Psoas muscle (tissue), 7 donors: ENCODE measurements at regions not wholly inside any gene's neighbourhood (a gene's known extent, or its start where the extent isn't known, plus 50 kb on each side); places are given as distances from the start of the nearest gene placed in this dataset.

ENCODE experiments used
- ATAC-seq, 4 donors: fragments of 200-7000 bp; cut with Tn5 transposase; one replicate each; pipeline ENCODE4 v1.9.1; 2020; ENCODE audit warnings: moderate library complexity in 3 of 4, mild to moderate bottlenecking in 2 of 4
- DNase-seq, 2 donors: peaks; one replicate each; pipeline ENCODE4 v3.0.0-alpha.2; 2020
- H3K27ac ChIP-seq: fragments of 200-600 bp; one replicate; pipeline ENCODE4 v1.8.0; 2022
- H3K27me3 ChIP-seq, 3 donors: fragments of 200-600 bp in 1 of 3; one replicate each; pipeline versions ENCODE4 v1.6.1 to v1.8.0; 2013 to 2022; ENCODE audit warnings: low read length in 2 of 3, mild to moderate bottlenecking in 2 of 3, moderate library complexity in 1 of 3; ENCODE audit not compliant: insufficient read depth in 3 of 3
- H3K36me3 ChIP-seq, 2 donors: fragments of 200-600 bp in 1 of 2; one replicate each; pipeline versions ENCODE4 v1.6.1 to v1.8.0; 2013 to 2022; ENCODE audit warnings: low read depth in 1 of 2, mild to moderate bottlenecking in 1 of 2, moderate library complexity in 1 of 2; ENCODE audit not compliant: insufficient read depth in 1 of 2
- H3K4me1 ChIP-seq: fragments of 200-600 bp; one replicate; pipeline ENCODE4 v1.8.0; 2022
- H3K4me3 ChIP-seq: fragments of 200-600 bp; one replicate; pipeline ENCODE4 v1.8.0; 2022; ENCODE audit warnings: mild to moderate bottlenecking
- H3K9me3 ChIP-seq: fragments of 200-600 bp; one replicate; pipeline ENCODE4 v1.8.0; 2022
- WGBS, 3 donors: extraction: QIAGEN DNeasy Blood & Tissue Kit; methylation state at CpG; one replicate each; pipeline versions ENCODE4 v1.1.6 to v1.1.7; 2013; 5-methylcytosine and 5-hydroxymethylcytosine counted together
- intact Hi-C, 2 donors: fragments of 100-400 bp; cut with DNase I; formaldehyde crosslinking; loops; one replicate each; pipeline versions ENCODE4 v1.11.0 to v1.14.2; 2022
- TF ChIP-seq, protein P1 (sequence below): fragments of 200-600 bp; IDR thresholded peaks from one replicate; pipeline ENCODE4 v1.8.0; 2022; ENCODE audit warnings: antibody characterized with exemption
- donor health status: healthy with polysubstance abuse.
- donor health status: DM: no; HTN: no; CAD: no; lungs with moderate emphysema.
- donor health status: Bipolar disorder and iron deficiency.
- donor health status: healthy.
- donor health status: DM: yes; HTN: yes; CAD: no.
- donor health status: DM: no; HTN: no; CAD: no.
- donor health status: DM: yes; HTN: yes; CAD: no.

DNA sequence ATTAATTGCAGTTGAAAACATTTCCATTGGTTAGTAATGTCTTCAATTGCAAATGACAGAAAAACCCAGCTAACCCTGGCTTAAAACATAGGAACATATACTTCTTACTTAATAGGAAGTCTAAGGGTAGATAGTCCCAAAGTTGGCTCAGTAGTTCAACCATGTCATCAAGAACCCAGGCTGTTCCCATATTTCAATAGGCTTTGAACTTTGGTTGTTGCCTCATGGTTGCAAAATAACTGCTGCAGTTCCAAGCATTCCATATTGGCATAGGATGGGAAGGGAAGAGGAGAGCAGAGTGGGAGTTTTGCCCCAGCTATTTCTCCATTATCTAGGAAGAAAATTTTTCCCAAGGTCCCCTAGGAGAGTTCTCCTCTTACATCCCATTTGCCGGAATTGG lies 81.4 kb upstream of the EEPD1 start:
- Histone ChIP-seq H3K4me3 (no peak overlapping the region), H3K27me3 (no peaks in the 10 kb centered on the region), H3K4me1 (peaks cover 7% of the 10 kb centered on the region), H3K9me3 (no peaks in the 10 kb centered on the region), H3K27ac (no peak overlapping the region), H3K36me3 (no peaks in the 10 kb centered on the region)
- TF ChIP-seq, protein P1, sequence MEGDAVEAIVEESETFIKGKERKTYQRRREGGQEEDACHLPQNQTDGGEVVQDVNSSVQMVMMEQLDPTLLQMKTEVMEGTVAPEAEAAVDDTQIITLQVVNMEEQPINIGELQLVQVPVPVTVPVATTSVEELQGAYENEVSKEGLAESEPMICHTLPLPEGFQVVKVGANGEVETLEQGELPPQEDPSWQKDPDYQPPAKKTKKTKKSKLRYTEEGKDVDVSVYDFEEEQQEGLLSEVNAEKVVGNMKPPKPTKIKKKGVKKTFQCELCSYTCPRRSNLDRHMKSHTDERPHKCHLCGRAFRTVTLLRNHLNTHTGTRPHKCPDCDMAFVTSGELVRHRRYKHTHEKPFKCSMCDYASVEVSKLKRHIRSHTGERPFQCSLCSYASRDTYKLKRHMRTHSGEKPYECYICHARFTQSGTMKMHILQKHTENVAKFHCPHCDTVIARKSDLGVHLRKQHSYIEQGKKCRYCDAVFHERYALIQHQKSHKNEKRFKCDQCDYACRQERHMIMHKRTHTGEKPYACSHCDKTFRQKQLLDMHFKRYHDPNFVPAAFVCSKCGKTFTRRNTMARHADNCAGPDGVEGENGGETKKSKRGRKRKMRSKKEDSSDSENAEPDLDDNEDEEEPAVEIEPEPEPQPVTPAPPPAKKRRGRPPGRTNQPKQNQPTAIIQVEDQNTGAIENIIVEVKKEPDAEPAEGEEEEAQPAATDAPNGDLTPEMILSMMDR = no peak
- 89 to 98% (median 92%) methylated on average over 1 of the region's 1 CpG for WGBS, 3 donors
- DNase-seq (no peak), ATAC-seq (no peak)
- intact Hi-C loops = no loop called here

DNA sequence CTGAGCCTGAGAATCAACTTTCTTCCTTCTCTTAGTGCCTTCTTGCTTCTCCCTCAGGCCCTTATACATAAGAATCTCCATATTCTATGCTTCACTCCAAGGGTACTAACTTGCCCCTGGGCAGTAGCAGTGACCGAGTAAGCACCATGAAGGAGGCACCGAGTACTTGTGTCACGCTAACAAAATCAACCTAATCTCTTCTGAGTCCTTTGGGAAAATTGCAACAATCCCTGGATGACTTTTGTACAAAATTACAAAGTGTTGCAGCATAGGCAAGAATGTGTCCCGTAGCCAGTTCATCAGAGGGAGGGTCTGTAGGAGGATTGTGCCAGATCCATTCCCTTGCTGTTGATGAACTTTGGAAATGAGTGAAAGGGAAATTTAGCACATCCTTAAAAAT lies 80.4 kb upstream of the EEPD1 start:
- H3K4me3 ChIP-seq = no peak overlapping the region
- H3K9me3 ChIP-seq = no peaks in the 10 kb centered on the region
- no peak overlapping the region for H3K27ac ChIP-seq
- DNase-seq (no peak), ATAC-seq (no peak)
- H3K27me3 ChIP-seq = no peaks in the 10 kb centered on the region
- TF ChIP-seq, protein P1 = no peak
- intact Hi-C loops = no loop called here
- 64 to 71% (median 68%) methylated on average over 4 of the region's 4 CpGs for WGBS, 3 donors
- H3K36me3 ChIP-seq = no peaks in the 10 kb centered on the region
- H3K4me1 ChIP-seq = peaks cover 9% of the 10 kb centered on the region

DNA sequence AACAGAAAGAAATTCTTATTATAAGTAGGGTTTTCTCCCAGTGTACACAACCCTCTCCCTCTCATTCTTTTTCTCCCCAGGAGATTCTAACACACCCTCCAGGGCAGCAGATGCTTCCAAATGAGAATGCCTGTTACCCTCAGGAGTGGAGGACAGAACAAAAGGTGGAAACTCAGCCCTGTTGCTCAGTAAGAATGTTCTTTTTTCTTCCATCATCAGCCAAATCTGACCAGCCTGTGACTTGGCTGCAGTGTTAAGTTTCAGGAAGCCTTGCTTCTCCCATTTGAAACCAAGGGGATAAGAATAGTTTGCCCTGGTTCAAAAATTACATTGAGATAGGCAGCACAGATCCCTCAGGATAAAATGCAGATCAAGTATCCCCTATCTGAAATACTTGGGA lies 77.5 kb upstream of the EEPD1 start:
- TF ChIP-seq, protein P1 = no peak
- intact Hi-C loops = no loop called here
- no peak for DNase-seq
- Histone ChIP-seq H3K4me3 (no peak overlapping the region), H3K36me3 (no peaks in the 10 kb centered on the region), H3K4me1 (peaks cover 4% of the 10 kb centered on the region), H3K9me3 (no peaks in the 10 kb centered on the region), H3K27ac (no peak overlapping the region), H3K27me3 (no peaks in the 10 kb centered on the region)
- peak in 1 of 4 donors; percentile 17 for ATAC-seq

DNA sequence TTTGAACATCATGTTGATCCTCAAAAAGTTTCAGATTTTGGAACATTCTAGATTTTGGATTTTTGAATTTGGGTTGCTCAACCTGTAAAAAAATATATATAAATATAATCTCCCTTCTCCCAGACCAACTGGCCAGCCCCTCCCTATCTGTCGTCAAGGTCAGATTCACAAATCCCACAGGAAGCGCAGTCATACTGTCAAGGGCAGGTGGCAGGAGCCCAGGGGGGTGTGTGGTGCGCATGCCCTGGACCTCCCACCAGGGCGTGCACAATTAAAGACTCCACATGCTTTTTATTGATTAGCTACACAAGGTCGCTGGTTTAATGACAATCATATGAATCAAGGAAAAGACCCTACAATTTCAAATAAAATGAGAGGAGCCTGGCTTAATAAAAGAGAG lies 77.0 kb upstream of the EEPD1 start:
- Histone ChIP-seq H3K4me1 (peaks cover 4% of the 10 kb centered on the region), H3K27ac (no peak overlapping the region), H3K36me3 (no peaks in the 10 kb centered on the region), H3K9me3 (no peaks in the 10 kb centered on the region), H3K4me3 (no peak overlapping the region), H3K27me3 (no peaks in the 10 kb centered on the region)
- ATAC-seq (no peak), DNase-seq (no peak)
- TF ChIP-seq, protein P1 = no peak
- WGBS, 3 donors = 59 to 62% (median 61%) methylated on average over 5 of the region's 5 CpGs
- intact Hi-C loops = no loop called here

DNA sequence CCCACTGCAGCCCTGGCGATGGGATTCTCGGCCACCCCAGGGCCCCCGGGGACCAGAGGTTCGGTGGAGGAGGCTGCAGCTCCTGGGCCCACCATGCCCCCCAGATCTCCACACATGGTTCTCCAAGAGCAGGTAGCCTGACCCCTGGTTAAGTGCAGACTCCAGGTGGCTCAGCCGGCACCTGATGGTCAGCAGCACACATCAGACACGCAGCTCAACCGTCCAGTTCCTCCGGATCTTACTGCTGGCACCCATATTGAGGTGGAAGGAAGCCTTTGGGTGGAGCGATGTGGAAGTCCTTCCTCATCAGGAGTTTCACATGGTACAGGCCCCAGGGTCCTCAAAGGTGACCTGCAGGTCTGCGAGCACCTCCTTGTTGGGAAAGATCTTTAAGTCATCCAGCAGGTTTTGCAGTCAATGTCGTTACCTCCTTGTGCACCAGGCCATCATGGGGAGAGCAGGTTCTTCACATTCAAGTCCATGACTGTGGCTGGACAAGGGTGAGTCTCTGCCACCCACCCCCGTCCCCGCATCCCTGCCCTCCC lies 74.2 kb upstream of the EEPD1 start:
- Histone ChIP-seq H3K36me3 (no peaks in the 10 kb centered on the region), H3K9me3 (no peaks in the 10 kb centered on the region), H3K4me1 (peaks cover 4% of the 10 kb centered on the region), H3K27ac (no peak overlapping the region), H3K4me3 (no peak overlapping the region), H3K27me3 (no peaks in the 10 kb centered on the region)
- ATAC-seq (no peak), DNase-seq (no peak)
- 81 to 87% (median 84%) methylated on average over 13 of the region's 13 CpGs for WGBS, 3 donors
- intact Hi-C loops = no loop called here
- TF ChIP-seq, protein P1 = no peak
